HepG2 (cell line): ENCODE measurements at regions not wholly inside any gene's neighbourhood (a gene's known extent, or its start where the extent isn't known, plus 50 kb on each side); places are given as distances from the start of the nearest gene placed in this dataset.

ENCODE experiments used
- ATAC-seq: fragments of 200-7000 bp; cut with Tn5 transposase; 3 replicates; pipeline ENCODE4 v1.9.1; 2020; ENCODE audit warnings: mild to moderate bottlenecking, moderate library complexity
- BruUV-seq: library from RNA; stranded (reverse); fragments of 400-500 nt; replicated peaks from 2 replicates; lab custom pipeline; 2021; lab: Mats Ljungman, UMichigan
- CTCF ChIA-PET: fragments of 300-600 bp; formaldehyde crosslinking; extraction: SDS; loops from one replicate; lab custom pipeline; 2021; ENCODE audit warnings: low total read pairs, inconsistent platforms, low intra/inter-chr PET ratio; lab: Yijun Ruan, JAX
- POLR2A ChIA-PET: fragments of 350-600 bp; sonication (Branson Sonifier 250); formaldehyde crosslinking; loops from one replicate; lab custom pipeline; 2020; ENCODE audit warnings: antibody characterized with exemption, inconsistent platforms; lab: Yijun Ruan, JAX
- DNase-seq: peaks from one replicate; pipeline ENCODE4 v3.0.0-alpha.2; 2015; ENCODE audit warnings: low spot score
- FAIRE-seq: peaks from 3 replicates; lab custom pipeline; 2011; peaks lifted over from hg19 to GRCh38; lab: Jason Lieb, UNC
- H2AFZ ChIP-seq: one replicate; pipeline ENCODE4 v1.6.1; 2011; ENCODE audit warnings: low read length, inconsistent platforms
- H3K27ac ChIP-seq: fragments of 300-600 bp; 3 replicates; pipeline ENCODE4 v1.8.0; 2011; ENCODE audit warnings: mixed run types, mild to moderate bottlenecking, mixed read lengths, low read length, inconsistent platforms; ENCODE audit not compliant: insufficient read depth; ENCODE audit errors: extremely low read length
- H3K27me3 ChIP-seq, 2 experiments: fragments of 200-600 bp in 1 of 2; 2 replicates in 1 of 2; 3 replicates in 1 of 2; pipeline versions ENCODE4 v1.6.0 to v1.8.0; 2011; ENCODE audit warnings: low read length in 2 of 2, mild to moderate bottlenecking in 2 of 2, moderate library complexity in 2 of 2, inconsistent platforms in 1 of 2; ENCODE audit not compliant: insufficient read depth in 2 of 2, control insufficient read depth in 1 of 2
- H3K36me3 ChIP-seq, 2 experiments: fragments of 200-600 bp in 1 of 2; replicated peaks in 1 of 2; 2 replicates in 1 of 2; 3 replicates in 1 of 2; pipeline versions ENCODE4 v1.5.1 to v1.8.0; 2011; ENCODE audit warnings: low read length in 2 of 2, inconsistent platforms in 1 of 2; ENCODE audit not compliant: insufficient read depth in 2 of 2, control insufficient read depth in 1 of 2
- H3K4me1 ChIP-seq: 2 replicates; pipeline ENCODE4 v1.5.1; 2012; ENCODE audit warnings: low read length, inconsistent platforms; ENCODE audit not compliant: insufficient read depth
- H3K4me2 ChIP-seq: 2 replicates; pipeline ENCODE4 v1.6.0; 2011; ENCODE audit warnings: low read depth, low read length, inconsistent platforms
- H3K4me3 ChIP-seq, 3 experiments: fragments of 200-600 bp in 1 of 3; sonication (generic), shearing (Covaris generic) in 1 of 3; replicated peaks in 1 of 3; 2 replicates each; pipeline ENCODE4 v1.5.1; 2011 to 2016; ENCODE audit warnings: low read length in 3 of 3, inconsistent platforms in 2 of 3, low read depth in 2 of 3, mild to moderate bottlenecking in 2 of 3, control low read depth in 1 of 3, mixed read lengths in 1 of 3; ENCODE audit not compliant: insufficient read depth in 1 of 3
- H3K79me2 ChIP-seq: one replicate; pipeline ENCODE4 v1.6.1; 2011; ENCODE audit warnings: low read length, inconsistent platforms; ENCODE audit not compliant: insufficient read depth
- H3K9ac ChIP-seq: 2 replicates; pipeline ENCODE4 v1.6.0; 2011; ENCODE audit warnings: mild to moderate bottlenecking, low read depth, low read length, inconsistent platforms; ENCODE audit not compliant: insufficient read depth
- H3K9me3 ChIP-seq: 2 replicates; pipeline ENCODE4 v1.5.1; 2012; ENCODE audit warnings: mild to moderate bottlenecking, low read length
- H4K20me1 ChIP-seq: 2 replicates; pipeline ENCODE4 v1.6.0; 2011; ENCODE audit warnings: inconsistent platforms, mild to moderate bottlenecking, low read length, moderate library complexity; ENCODE audit not compliant: insufficient read depth
- ATF3 ChIP-seq: sonication (generic); formaldehyde crosslinking; IDR thresholded peaks from 2 replicates; pipeline ENCODE4 v1.4.0; 2020; ENCODE audit warnings: missing genetic modification reagents
- GTF3A ChIP-seq: sonication (generic); formaldehyde crosslinking; conservative IDR thresholded peaks from 2 replicates; pipeline ENCODE4 v1.4.0; 2020; ENCODE audit warnings: mild to moderate bottlenecking, missing genetic modification reagents
- HCFC1 ChIP-seq: fragments of 150-350 bp; IDR thresholded peaks from 2 replicates; pipeline ENCODE4 v1.6.1; 2014; ENCODE audit warnings: low read depth, low read length
- KAT8 ChIP-seq: IDR thresholded peaks from 2 replicates; pipeline ENCODE4 v1.6.1; 2016; ENCODE audit warnings: missing genetic modification reagents, missing compliant biosample characterization
- MXD1 ChIP-seq: sonication (generic); formaldehyde crosslinking; IDR thresholded peaks from 2 replicates; pipeline ENCODE4 v1.4.0; 2020; ENCODE audit warnings: mild to moderate bottlenecking, missing genetic modification reagents
- NR3C1 ChIP-seq: sonication (generic); formaldehyde crosslinking; IDR thresholded peaks from 2 replicates; pipeline ENCODE4 v1.4.0; 2020; ENCODE audit warnings: missing genetic modification reagents
- SAP130 ChIP-seq: IDR thresholded peaks from 2 replicates; pipeline ENCODE4 v1.6.1; 2016; ENCODE audit warnings: low read depth
- SETDB1 ChIP-seq: sonication (generic); formaldehyde crosslinking; IDR thresholded peaks from 2 replicates; pipeline ENCODE4 v1.5.1; 2020; ENCODE audit warnings: missing genetic modification reagents, mild to moderate bottlenecking, borderline replicate concordance
- ZBTB8A ChIP-seq: sonication (generic); formaldehyde crosslinking; IDR thresholded peaks from 2 replicates; pipeline ENCODE4 v1.4.0; 2020; ENCODE audit warnings: mild to moderate bottlenecking, low read depth, missing genetic modification reagents, borderline replicate concordance
- ZNF484 ChIP-seq: sonication (generic); formaldehyde crosslinking; IDR thresholded peaks from 2 replicates; pipeline ENCODE4 v1.5.1; 2020; ENCODE audit warnings: mild to moderate bottlenecking, low read depth, missing genetic modification reagents, borderline replicate concordance
- ZNF503 ChIP-seq: sonication (generic); formaldehyde crosslinking; IDR thresholded peaks from 2 replicates; pipeline ENCODE4 v1.4.0; 2020; ENCODE audit warnings: missing genetic modification reagents
- WGBS: methylation state at CpG from one replicate; pipeline ENCODE4 v1.1.6; 2017; ENCODE audit warnings: low lambda C conversion rate; 5-methylcytosine and 5-hydroxymethylcytosine counted together
- in situ Hi-C: cut with HindIII; loops from 2 replicates; pipeline ENCODE4 v1.10.0; 2017; ENCODE audit warnings: low pct_unique_long_range_greater_than_20kb; ENCODE audit not compliant: extremely low pct_ligation_motif_present
- intact Hi-C: fragments of 100-400 bp; cut with micrococcal nuclease; formaldehyde crosslinking; loops from one replicate; pipeline ENCODE4 v1.10.0; 2022; ENCODE audit not compliant: unreplicated experiment

GRCh38 chr7:98778421-98778820, 91.4 kb downstream of the TMEM130 start:
- Histone ChIP-seq H2AFZ (no peak overlapping the region), H3K27me3 (peaks cover 0 to 17% of the 10 kb centered on the region in 2 experiments; a peak in 3 of 5 replicates), H3K4me3 (no peak overlapping the region), H3K9me3 (no peaks in the 10 kb centered on the region), H3K9ac (no peak overlapping the region), H3K79me2 (no peaks in the 10 kb centered on the region), H3K4me2 (no peak overlapping the region), H3K36me3 (no peaks in the 10 kb centered on the region), H3K27ac (no peak overlapping the region), H3K4me1 (no peaks in the 10 kb centered on the region), H4K20me1 (no peaks in the 10 kb centered on the region)
- 25% methylated on average over 4 of the region's 4 CpGs for WGBS
- POLR2A ChIA-PET: no interaction called here
- TF ChIP-seq SETDB1 (CRISPR knock-in tag): no peak
- TF ChIP-seq HCFC1: no peak
- TF ChIP-seq ATF3: no peak
- no peak for TF ChIP-seq GTF3A (CRISPR knock-in tag)
- no peak for TF ChIP-seq SAP130 (CRISPR knock-in tag)
- TF ChIP-seq ZNF484 (CRISPR knock-in tag): no peak
- TF ChIP-seq MXD1 (CRISPR knock-in tag): no peak
- TF ChIP-seq NR3C1 (CRISPR knock-in tag): no peak
- no peak for TF ChIP-seq ZNF503 (CRISPR knock-in tag)
- TF ChIP-seq KAT8 (CRISPR knock-in tag): no peak
- no peak for TF ChIP-seq ZBTB8A (CRISPR knock-in tag)
- CTCF ChIA-PET: no interaction called here
- in situ Hi-C loops: no loop called here
- ATAC-seq: no peak
- no peak for DNase-seq
- no peak for FAIRE-seq
- BruUV-seq: no TSS peak
- intact Hi-C loops: no loop called here
